ENCODE measurements at regions not wholly inside any gene's neighbourhood (a gene's known extent, or its start where the extent isn't known, plus 50 kb on each side); places are given as distances from the start of the nearest gene placed in this dataset.

DNA sequence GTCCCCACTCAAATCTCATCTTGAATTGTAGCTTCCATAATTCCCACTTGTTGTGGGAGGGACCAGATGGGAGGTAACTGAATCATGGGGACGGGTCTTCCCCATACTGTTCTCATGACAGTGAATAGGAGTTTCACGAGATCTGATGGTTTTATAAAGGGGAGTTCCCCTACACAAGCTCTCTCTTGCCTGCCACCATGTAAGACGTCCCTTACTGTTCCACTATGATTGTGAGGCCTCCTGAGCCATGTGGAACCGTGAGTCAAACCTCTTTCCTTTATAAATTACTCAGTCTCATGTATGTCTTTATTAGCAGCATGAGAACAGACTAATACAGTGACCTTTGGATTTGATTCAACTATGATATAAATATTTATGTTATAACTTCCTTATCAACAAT is 78.0 kb downstream of the CYRIA start:
- H3K4me3 ChIP-seq (ENCODE audit: control insufficient read depth, low read depth, low read length), result no peak overlapping the region
- TF ChIP-seq CTCF (conservative IDR thresholded peaks at IDR 0.05; ENCODE audit: control insufficient read depth, insufficient read depth, low read depth, low read length), result no peak
- DNase-seq (ENCODE audit: low read depth), result no peak

- no peak for DNase-seq (ENCODE audit: low read depth)
- TF ChIP-seq CTCF (conservative IDR thresholded peaks at IDR 0.05; ENCODE audit: control insufficient read depth, insufficient read depth, low read depth, low read length), result no peak
- H3K4me3 ChIP-seq (ENCODE audit: control insufficient read depth, low read depth, low read length), result no peak overlapping the region
Measured at GRCh38 chr2:16584824-16585540, 80.7 kb downstream of the CYRIA start.

DNA sequence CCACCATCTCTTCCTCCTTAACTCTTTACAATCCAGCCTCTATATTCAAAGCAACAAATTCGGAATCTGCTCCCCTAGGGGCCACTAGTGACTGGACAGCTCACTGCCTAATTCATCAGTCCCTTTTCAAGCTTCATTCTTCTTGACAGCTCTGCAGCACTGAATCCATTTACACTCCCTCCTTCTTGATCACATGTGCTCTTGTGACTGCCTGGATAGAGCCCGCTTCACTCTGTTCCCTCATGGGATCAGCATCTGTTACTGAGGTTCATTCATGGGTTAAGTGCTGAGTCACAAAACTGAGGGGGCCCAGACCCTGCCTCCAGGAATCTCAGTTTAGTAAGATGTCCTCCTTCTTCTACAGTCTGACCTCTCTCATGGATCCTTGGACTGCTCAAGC is 81.5 kb downstream of the CYRIA start:
- TF ChIP-seq CTCF (conservative IDR thresholded peaks at IDR 0.05; ENCODE audit: control insufficient read depth, insufficient read depth, low read depth, low read length), result no peak
- H3K4me3 ChIP-seq (ENCODE audit: control insufficient read depth, low read depth, low read length), result no peak overlapping the region
- DNase-seq (ENCODE audit: low read depth), result no peak

- TF ChIP-seq CTCF (conservative IDR thresholded peaks at IDR 0.05; ENCODE audit: control insufficient read depth, insufficient read depth, low read depth, low read length), result no peak
- no peak for DNase-seq (ENCODE audit: low read depth)
Measured at GRCh38 chr2:16581241-16581640, 84.4 kb downstream of the CYRIA start.

GRCh38 chr2:16578081-16578480 is 87.6 kb downstream of the CYRIA start:
- no peak for TF ChIP-seq CTCF (conservative IDR thresholded peaks at IDR 0.05; ENCODE audit: control insufficient read depth, insufficient read depth, low read depth, low read length)
- no peak overlapping the region for H3K4me3 ChIP-seq (ENCODE audit: control insufficient read depth, low read depth, low read length)
- DNase-seq (ENCODE audit: low read depth), result no peak

More at GRCh38 chr2:16581241-16581640, 84.4 kb downstream of the CYRIA start:
- H3K4me3 ChIP-seq (ENCODE audit: control insufficient read depth, low read depth, low read length), result no peak overlapping the region

GRCh38 chr2:16570516-16570915 is 95.1 kb downstream of the CYRIA start:
- DNase-seq (ENCODE audit: low read depth), result no peak
- no peak for TF ChIP-seq CTCF (conservative IDR thresholded peaks at IDR 0.05; ENCODE audit: control insufficient read depth, insufficient read depth, low read depth, low read length)
- no peak overlapping the region for H3K4me3 ChIP-seq (ENCODE audit: control insufficient read depth, low read depth, low read length)
